HG02759 (cell line): ENCODE measurements at regions not wholly inside any gene's neighbourhood (a gene's known extent, or its start where the extent isn't known, plus 50 kb on each side); places are given as distances from the start of the nearest gene placed in this dataset.

ENCODE experiments used
- ATAC-seq: cut with Tn5 transposase; IDR thresholded peaks from one replicate; pipeline ENCODE4 v1.9.1; 2021; ENCODE audit warnings: mild to moderate bottlenecking, moderate library complexity; ENCODE audit not compliant: unreplicated experiment

GRCh38 chr22:48369789-48370507 is 1457.7 kb downstream of the BRD1 start:
- no peak for ATAC-seq

- ATAC-seq: no peak
Observed at GRCh38 chr22:48368975-48369525, 1458.6 kb downstream of the BRD1 start.

GRCh38 chr22:48367731-48368130 is 1459.9 kb downstream of the BRD1 start:
- no peak for ATAC-seq

- no peak for ATAC-seq
Observed at GRCh38 chr22:48366591-48366990, 1461.1 kb downstream of the BRD1 start.

- ATAC-seq: no peak
Observed at GRCh38 chr22:48366056-48366455, 1461.6 kb downstream of the BRD1 start.

GRCh38 chr22:48365386-48365785 is 1462.3 kb downstream of the BRD1 start:
- ATAC-seq: no peak

- ATAC-seq: no peak
Observed at GRCh38 chr22:48362721-48363404, 1464.8 kb downstream of the BRD1 start.

GRCh38 chr22:48361099-48361639 is 1466.5 kb downstream of the BRD1 start:
- no peak for ATAC-seq

GRCh38 chr22:48359613-48359965 is 1468.1 kb downstream of the BRD1 start:
- ATAC-seq: no peak

- ATAC-seq: no peak
Observed at GRCh38 chr22:48358886-48359612, 1468.6 kb downstream of the BRD1 start.

GRCh38 chr22:48357961-48358360 is 1469.7 kb downstream of the BRD1 start:
- no peak for ATAC-seq

- ATAC-seq: no peak
Observed at GRCh38 chr22:48357196-48357595, 1470.5 kb downstream of the BRD1 start.

GRCh38 chr22:48356731-48357130 is 1470.9 kb downstream of the BRD1 start:
- no peak for ATAC-seq

- no peak for ATAC-seq
Observed at GRCh38 chr22:48354096-48354495, 1473.6 kb downstream of the BRD1 start.

- no peak for ATAC-seq
Observed at GRCh38 chr22:48353116-48353947, 1474.3 kb downstream of the BRD1 start.

GRCh38 chr22:48352086-48352911 is 1475.4 kb downstream of the BRD1 start:
- ATAC-seq: no peak

- no peak for ATAC-seq
Observed at GRCh38 chr22:48351376-48352085, 1476.1 kb downstream of the BRD1 start.

- no peak for ATAC-seq
Observed at GRCh38 chr22:48350456-48350855, 1477.2 kb downstream of the BRD1 start.

GRCh38 chr22:48348855-48349254 is 1478.8 kb downstream of the BRD1 start:
- ATAC-seq: no peak
